ENCODE measurements at regions not wholly inside any gene's neighbourhood (a gene's known extent, or its start where the extent isn't known, plus 50 kb on each side); places are given as distances from the start of the nearest gene placed in this dataset.

GRCh38 chr5:74240783-74241750, 399.5 kb downstream of the ENC1 start:
- peaks cover 3 to 7% of the 10 kb centered on the region in 2 donors for H3K4me1 ChIP-seq (ENCODE audit: control insufficient read depth in 2 of 2, insufficient read depth in 2 of 2, low read length in 1 of 2)
- no peaks in the 10 kb centered on the region for H3K27me3 ChIP-seq (ENCODE audit: control insufficient read depth in 1 of 2, insufficient read depth in 2 of 2, low read length in 2 of 2)
- peak overlapping the region; percentile 24 to 76 for H3K27ac ChIP-seq (ENCODE audit: low read depth in 2 of 2, low read length in 1 of 2)
- H3K36me3 ChIP-seq (ENCODE audit: control insufficient read depth in 2 of 2, insufficient read depth in 2 of 2, low read length in 1 of 2) = no peaks in the 10 kb centered on the region
- WGBS, 2 donors = 42 to 48% methylated on average over 5 of the region's 5 CpGs
- no peaks in the 10 kb centered on the region for H3K9me3 ChIP-seq (ENCODE audit: control insufficient read depth in 2 of 2, insufficient read depth in 1 of 2, low read depth in 1 of 2, low read length in 1 of 2)
- H3K4me3 ChIP-seq (ENCODE audit: low read depth in 1 of 2, low read length in 2 of 2) = no peak overlapping the region

- Histone ChIP-seq H3K27me3 (ENCODE audit: control insufficient read depth in 1 of 2, insufficient read depth in 2 of 2, low read length in 2 of 2) (no peaks in the 10 kb centered on the region), H3K27ac (ENCODE audit: low read depth in 2 of 2, low read length in 1 of 2) (no peak overlapping the region), H3K9me3 (ENCODE audit: control insufficient read depth in 2 of 2, insufficient read depth in 1 of 2, low read depth in 1 of 2, low read length in 1 of 2) (no peaks in the 10 kb centered on the region), H3K4me3 (ENCODE audit: low read depth in 1 of 2, low read length in 2 of 2) (no peak overlapping the region), H3K4me1 (ENCODE audit: control insufficient read depth in 2 of 2, insufficient read depth in 2 of 2, low read length in 1 of 2) (peaks cover 3 to 7% of the 10 kb centered on the region in 2 donors), H3K36me3 (ENCODE audit: control insufficient read depth in 2 of 2, insufficient read depth in 2 of 2, low read length in 1 of 2) (no peaks in the 10 kb centered on the region)
- WGBS, 2 donors = 81 to 89% methylated on average over 2 of the region's 2 CpGs
These were observed 401.3 kb downstream of the ENC1 start for GRCh38 chr5:74239261-74239660.

GRCh38 chr5:74237571-74238145, 402.9 kb downstream of the ENC1 start:
- WGBS, 2 donors = 78 to 80% methylated on average over 3 of the region's 3 CpGs
- no peaks in the 10 kb centered on the region for H3K27me3 ChIP-seq (ENCODE audit: control insufficient read depth in 1 of 2, insufficient read depth in 2 of 2, low read length in 2 of 2)
- no peaks in the 10 kb centered on the region for H3K36me3 ChIP-seq (ENCODE audit: control insufficient read depth in 2 of 2, insufficient read depth in 2 of 2, low read length in 1 of 2)
- no peaks in the 10 kb centered on the region for H3K9me3 ChIP-seq (ENCODE audit: control insufficient read depth in 2 of 2, insufficient read depth in 1 of 2, low read depth in 1 of 2, low read length in 1 of 2)
- no peak overlapping the region for H3K27ac ChIP-seq (ENCODE audit: low read depth in 2 of 2, low read length in 1 of 2)
- H3K4me1 ChIP-seq (ENCODE audit: control insufficient read depth in 2 of 2, insufficient read depth in 2 of 2, low read length in 1 of 2) = peaks cover 3 to 7% of the 10 kb centered on the region in 2 donors
- no peak overlapping the region for H3K4me3 ChIP-seq (ENCODE audit: low read depth in 1 of 2, low read length in 2 of 2)

- no peaks in the 10 kb centered on the region for H3K36me3 ChIP-seq (ENCODE audit: control insufficient read depth in 2 of 2, insufficient read depth in 2 of 2, low read length in 1 of 2)
- H3K4me3 ChIP-seq (ENCODE audit: low read depth in 1 of 2, low read length in 2 of 2) = no peak overlapping the region
- no peaks in the 10 kb centered on the region for H3K4me1 ChIP-seq (ENCODE audit: control insufficient read depth in 2 of 2, insufficient read depth in 2 of 2, low read length in 1 of 2)
- no peaks in the 10 kb centered on the region for H3K9me3 ChIP-seq (ENCODE audit: control insufficient read depth in 2 of 2, insufficient read depth in 1 of 2, low read depth in 1 of 2, low read length in 1 of 2)
- H3K27me3 ChIP-seq (ENCODE audit: control insufficient read depth in 1 of 2, insufficient read depth in 2 of 2, low read length in 2 of 2) = no peaks in the 10 kb centered on the region
- H3K27ac ChIP-seq (ENCODE audit: low read depth in 2 of 2, low read length in 1 of 2) = no peak overlapping the region
These were observed 405.0 kb downstream of the ENC1 start for GRCh38 chr5:74235552-74235951.

GRCh38 chr5:74233571-74233970, 407.0 kb downstream of the ENC1 start:
- Histone ChIP-seq H3K4me1 (ENCODE audit: control insufficient read depth in 2 of 2, insufficient read depth in 2 of 2, low read length in 1 of 2) (no peaks in the 10 kb centered on the region), H3K9me3 (ENCODE audit: control insufficient read depth in 2 of 2, insufficient read depth in 1 of 2, low read depth in 1 of 2, low read length in 1 of 2) (no peaks in the 10 kb centered on the region), H3K27ac (ENCODE audit: low read depth in 2 of 2, low read length in 1 of 2) (no peak overlapping the region), H3K4me3 (ENCODE audit: low read depth in 1 of 2, low read length in 2 of 2) (no peak overlapping the region), H3K27me3 (ENCODE audit: control insufficient read depth in 1 of 2, insufficient read depth in 2 of 2, low read length in 2 of 2) (no peaks in the 10 kb centered on the region), H3K36me3 (ENCODE audit: control insufficient read depth in 2 of 2, insufficient read depth in 2 of 2, low read length in 1 of 2) (no peaks in the 10 kb centered on the region)
- 41 to 63% methylated on average over 1 of the region's 1 CpG for WGBS, 2 donors

- Histone ChIP-seq H3K27me3 (ENCODE audit: control insufficient read depth in 1 of 2, insufficient read depth in 2 of 2, low read length in 2 of 2) (no peaks in the 10 kb centered on the region), H3K36me3 (ENCODE audit: control insufficient read depth in 2 of 2, insufficient read depth in 2 of 2, low read length in 1 of 2) (no peaks in the 10 kb centered on the region), H3K4me3 (ENCODE audit: low read depth in 1 of 2, low read length in 2 of 2) (no peak overlapping the region), H3K4me1 (ENCODE audit: control insufficient read depth in 2 of 2, insufficient read depth in 2 of 2, low read length in 1 of 2) (no peaks in the 10 kb centered on the region), H3K27ac (ENCODE audit: low read depth in 2 of 2, low read length in 1 of 2) (no peak overlapping the region), H3K9me3 (ENCODE audit: control insufficient read depth in 2 of 2, insufficient read depth in 1 of 2, low read depth in 1 of 2, low read length in 1 of 2) (no peaks in the 10 kb centered on the region)
These were observed 407.4 kb downstream of the ENC1 start for GRCh38 chr5:74233091-74233490.

GRCh38 chr5:74232276-74232675, 408.3 kb downstream of the ENC1 start:
- Histone ChIP-seq H3K27me3 (ENCODE audit: control insufficient read depth in 1 of 2, insufficient read depth in 2 of 2, low read length in 2 of 2) (no peaks in the 10 kb centered on the region), H3K4me1 (ENCODE audit: control insufficient read depth in 2 of 2, insufficient read depth in 2 of 2, low read length in 1 of 2) (peaks cover 0 to 1% of the 10 kb centered on the region in 2 donors), H3K9me3 (ENCODE audit: control insufficient read depth in 2 of 2, insufficient read depth in 1 of 2, low read depth in 1 of 2, low read length in 1 of 2) (no peaks in the 10 kb centered on the region), H3K27ac (ENCODE audit: low read depth in 2 of 2, low read length in 1 of 2) (no peak overlapping the region), H3K36me3 (ENCODE audit: control insufficient read depth in 2 of 2, insufficient read depth in 2 of 2, low read length in 1 of 2) (no peaks in the 10 kb centered on the region), H3K4me3 (ENCODE audit: low read depth in 1 of 2, low read length in 2 of 2) (no peak overlapping the region)
- 51 to 73% methylated on average over 2 of the region's 2 CpGs for WGBS, 2 donors

- no peaks in the 10 kb centered on the region for H3K36me3 ChIP-seq (ENCODE audit: control insufficient read depth in 2 of 2, insufficient read depth in 2 of 2, low read length in 1 of 2)
- peaks cover 0 to 4% of the 10 kb centered on the region in 2 donors for H3K4me1 ChIP-seq (ENCODE audit: control insufficient read depth in 2 of 2, insufficient read depth in 2 of 2, low read length in 1 of 2)
- no peak overlapping the region for H3K4me3 ChIP-seq (ENCODE audit: low read depth in 1 of 2, low read length in 2 of 2)
- H3K27me3 ChIP-seq (ENCODE audit: control insufficient read depth in 1 of 2, insufficient read depth in 2 of 2, low read length in 2 of 2) = no peaks in the 10 kb centered on the region
- no peak overlapping the region for H3K27ac ChIP-seq (ENCODE audit: low read depth in 2 of 2, low read length in 1 of 2)
- H3K9me3 ChIP-seq (ENCODE audit: control insufficient read depth in 2 of 2, insufficient read depth in 1 of 2, low read depth in 1 of 2, low read length in 1 of 2) = no peaks in the 10 kb centered on the region
- 84 to 86% methylated on average over 5 of the region's 5 CpGs for WGBS, 2 donors
These were observed 408.8 kb downstream of the ENC1 start for GRCh38 chr5:74231697-74232096.

GRCh38 chr5:74226716-74227485, 413.6 kb downstream of the ENC1 start:
- Histone ChIP-seq H3K36me3 (ENCODE audit: control insufficient read depth in 2 of 2, insufficient read depth in 2 of 2, low read length in 1 of 2) (no peaks in the 10 kb centered on the region), H3K9me3 (ENCODE audit: control insufficient read depth in 2 of 2, insufficient read depth in 1 of 2, low read depth in 1 of 2, low read length in 1 of 2) (peaks cover 0 to 2% of the 10 kb centered on the region in 2 donors), H3K27ac (ENCODE audit: low read depth in 2 of 2, low read length in 1 of 2) (no peak overlapping the region), H3K4me3 (ENCODE audit: low read depth in 1 of 2, low read length in 2 of 2) (no peak overlapping the region), H3K27me3 (ENCODE audit: control insufficient read depth in 1 of 2, insufficient read depth in 2 of 2, low read length in 2 of 2) (no peaks in the 10 kb centered on the region), H3K4me1 (ENCODE audit: control insufficient read depth in 2 of 2, insufficient read depth in 2 of 2, low read length in 1 of 2) (peaks cover 0 to 4% of the 10 kb centered on the region in 2 donors)
- WGBS, 2 donors = 35 to 50% methylated on average over 4 of the region's 4 CpGs
